HUES48 (cell line): ENCODE measurements at regions not wholly inside any gene's neighbourhood (a gene's known extent, or its start where the extent isn't known, plus 50 kb on each side); places are given as distances from the start of the nearest gene placed in this dataset.

Experiments
- H3K27ac ChIP-seq: one replicate; pipeline ENCODE4 v1.7.0; 2013; ENCODE audit warnings: low read depth, low read length, inconsistent platforms
- H3K27me3 ChIP-seq: 2 replicates; pipeline ENCODE4 v1.6.1; 2013; ENCODE audit warnings: mild to moderate bottlenecking, low read length; ENCODE audit not compliant: control insufficient read depth, insufficient read depth
- H3K36me3 ChIP-seq: 2 replicates; pipeline ENCODE4 v1.6.1; 2013; ENCODE audit warnings: low read length; ENCODE audit not compliant: control insufficient read depth, insufficient read depth
- H3K4me1 ChIP-seq: 2 replicates; pipeline ENCODE4 v1.6.1; 2013; ENCODE audit warnings: mild to moderate bottlenecking, low read length; ENCODE audit not compliant: control insufficient read depth, insufficient read depth
- H3K4me3 ChIP-seq: 2 replicates; pipeline ENCODE4 v1.5.1; 2013; ENCODE audit warnings: mild to moderate bottlenecking, low read depth, low read length
- H3K9ac ChIP-seq: 2 replicates; pipeline ENCODE4 v1.6.1; 2013; ENCODE audit warnings: mild to moderate bottlenecking, low read depth, low read length, moderate library complexity
- H3K9me3 ChIP-seq: 2 replicates; pipeline ENCODE4 v1.6.1; 2013; ENCODE audit warnings: low read length; ENCODE audit not compliant: control insufficient read depth, insufficient read depth

GRCh38 chr6:80696268-80696667, 589.8 kb downstream of the BCKDHB start:
- Histone ChIP-seq H3K4me1 (no peaks in the 10 kb centered on the region), H3K4me3 (no peak overlapping the region), H3K27ac (no peak overlapping the region), H3K36me3 (no peaks in the 10 kb centered on the region), H3K9me3 (no peaks in the 10 kb centered on the region), H3K27me3 (no peaks in the 10 kb centered on the region), H3K9ac (no peak overlapping the region)

GRCh38 chr6:80690551-80691131, 584.2 kb downstream of the BCKDHB start:
- Histone ChIP-seq H3K27me3 (no peaks in the 10 kb centered on the region), H3K27ac (no peak overlapping the region), H3K36me3 (no peaks in the 10 kb centered on the region), H3K4me3 (no peak overlapping the region), H3K9me3 (no peaks in the 10 kb centered on the region), H3K9ac (no peak overlapping the region), H3K4me1 (no peaks in the 10 kb centered on the region; the same call in 1 of the 2 replicates)

- H3K4me1 ChIP-seq, result no peaks in the 10 kb centered on the region; the same call in 1 of the 2 replicates
- H3K9ac ChIP-seq, result no peak overlapping the region
- H3K27ac ChIP-seq, result no peak overlapping the region
- no peaks in the 10 kb centered on the region for H3K36me3 ChIP-seq
- H3K4me3 ChIP-seq, result no peak overlapping the region
- H3K9me3 ChIP-seq, result no peaks in the 10 kb centered on the region
- no peaks in the 10 kb centered on the region for H3K27me3 ChIP-seq
Observed at GRCh38 chr6:80689716-80690395, 583.4 kb downstream of the BCKDHB start.

GRCh38 chr6:80679992-80680391, 573.5 kb downstream of the BCKDHB start:
- Histone ChIP-seq H3K4me1 (no peaks in the 10 kb centered on the region; the same call in 1 of the 2 replicates), H3K9ac (no peak overlapping the region), H3K27ac (no peak overlapping the region), H3K27me3 (no peaks in the 10 kb centered on the region), H3K9me3 (no peaks in the 10 kb centered on the region), H3K36me3 (no peaks in the 10 kb centered on the region), H3K4me3 (no peak overlapping the region)

DNA sequence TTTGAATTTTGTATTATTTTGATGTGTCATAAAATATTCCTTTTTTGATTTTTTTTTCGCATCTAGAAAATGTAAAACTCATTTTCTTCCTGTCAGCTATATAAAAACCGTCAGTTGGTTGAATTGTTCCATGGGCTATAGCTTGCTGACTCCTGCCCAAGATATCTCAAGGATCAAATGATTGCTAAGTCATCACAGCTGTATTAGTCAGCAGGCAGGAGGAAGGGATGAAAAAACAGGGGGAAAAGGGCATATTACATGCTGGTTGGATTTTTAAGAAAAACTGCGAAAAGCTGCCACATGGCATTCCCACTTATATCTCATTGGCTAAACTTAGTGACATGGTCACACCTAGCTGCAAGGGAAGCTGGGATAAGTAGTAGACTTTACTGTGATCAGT, 569.9 kb downstream of the BCKDHB start:
- no peak overlapping the region for H3K9ac ChIP-seq
- no peaks in the 10 kb centered on the region for H3K36me3 ChIP-seq
- H3K4me3 ChIP-seq, result no peak overlapping the region
- no peak overlapping the region for H3K27ac ChIP-seq
- no peaks in the 10 kb centered on the region for H3K9me3 ChIP-seq
- H3K27me3 ChIP-seq, result no peaks in the 10 kb centered on the region
- no peaks in the 10 kb centered on the region for H3K4me1 ChIP-seq

GRCh38 chr6:80674669-80675068, 568.2 kb downstream of the BCKDHB start:
- Histone ChIP-seq H3K27me3 (no peaks in the 10 kb centered on the region), H3K27ac (no peak overlapping the region), H3K9me3 (no peaks in the 10 kb centered on the region), H3K36me3 (no peaks in the 10 kb centered on the region), H3K4me1 (no peaks in the 10 kb centered on the region), H3K4me3 (no peak overlapping the region), H3K9ac (no peak overlapping the region)

- Histone ChIP-seq H3K4me3 (no peak overlapping the region), H3K4me1 (no peaks in the 10 kb centered on the region), H3K27ac (no peak overlapping the region), H3K9ac (no peak overlapping the region), H3K36me3 (no peaks in the 10 kb centered on the region), H3K9me3 (no peaks in the 10 kb centered on the region), H3K27me3 (no peaks in the 10 kb centered on the region)
Observed at GRCh38 chr6:80673367-80673766, 566.9 kb downstream of the BCKDHB start.

DNA sequence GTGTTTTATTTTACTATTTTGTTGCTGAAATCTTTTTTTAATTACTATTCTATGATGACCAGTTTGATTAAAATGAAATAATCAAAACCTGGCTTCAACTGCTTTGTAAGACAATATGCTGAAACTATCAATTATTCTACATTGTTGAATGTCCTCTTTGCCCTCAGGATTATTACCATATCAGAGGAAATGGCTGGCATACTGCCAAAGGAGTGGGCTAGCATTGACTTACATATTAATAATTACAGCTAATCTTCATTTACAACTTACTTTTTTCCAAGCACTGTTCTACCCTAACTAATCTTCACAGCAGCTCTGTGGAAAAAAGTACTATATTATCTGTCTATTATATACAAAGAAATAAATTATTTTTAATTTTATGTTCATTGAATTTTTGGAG, 560.5 kb downstream of the BCKDHB start:
- H3K4me1 ChIP-seq, result no peaks in the 10 kb centered on the region
- H3K36me3 ChIP-seq, result no peaks in the 10 kb centered on the region
- H3K27ac ChIP-seq, result no peak overlapping the region
- no peaks in the 10 kb centered on the region for H3K27me3 ChIP-seq
- no peaks in the 10 kb centered on the region for H3K9me3 ChIP-seq
- no peak overlapping the region for H3K9ac ChIP-seq
- no peak overlapping the region for H3K4me3 ChIP-seq

DNA sequence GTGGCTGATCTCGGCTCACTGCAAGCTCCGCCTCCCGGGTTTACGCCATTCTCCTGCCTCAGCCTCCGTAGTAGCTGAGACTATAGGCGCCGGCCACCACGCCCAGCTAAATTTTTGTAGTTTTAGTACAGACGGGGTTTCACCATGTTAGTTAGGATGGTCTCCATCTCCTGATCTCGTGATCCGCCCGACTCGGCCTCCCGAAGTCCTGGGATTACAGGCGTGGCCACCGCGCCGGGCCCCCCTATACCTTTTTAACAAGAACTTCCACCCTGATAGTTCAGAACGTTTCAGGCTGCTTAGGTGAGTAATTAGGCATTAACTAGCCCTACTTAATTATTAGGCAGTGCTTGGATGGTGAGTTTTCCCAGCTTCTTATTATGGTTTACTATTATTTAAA, 552.5 kb downstream of the BCKDHB start:
- Histone ChIP-seq H3K4me1 (no peaks in the 10 kb centered on the region), H3K9ac (no peak overlapping the region), H3K9me3 (no peaks in the 10 kb centered on the region), H3K27ac (no peak overlapping the region), H3K27me3 (no peaks in the 10 kb centered on the region), H3K36me3 (no peaks in the 10 kb centered on the region), H3K4me3 (no peak overlapping the region)

- Histone ChIP-seq H3K9ac (no peak overlapping the region), H3K27ac (peak overlapping the region; percentile 64), H3K36me3 (no peaks in the 10 kb centered on the region), H3K27me3 (no peaks in the 10 kb centered on the region), H3K4me1 (peaks cover 8% of the 10 kb centered on the region), H3K9me3 (no peaks in the 10 kb centered on the region), H3K4me3 (peak overlapping the region; percentile 5; the same call in 1 of the 2 replicates)
Observed at GRCh38 chr6:80647156-80647555, 540.7 kb downstream of the BCKDHB start.

DNA sequence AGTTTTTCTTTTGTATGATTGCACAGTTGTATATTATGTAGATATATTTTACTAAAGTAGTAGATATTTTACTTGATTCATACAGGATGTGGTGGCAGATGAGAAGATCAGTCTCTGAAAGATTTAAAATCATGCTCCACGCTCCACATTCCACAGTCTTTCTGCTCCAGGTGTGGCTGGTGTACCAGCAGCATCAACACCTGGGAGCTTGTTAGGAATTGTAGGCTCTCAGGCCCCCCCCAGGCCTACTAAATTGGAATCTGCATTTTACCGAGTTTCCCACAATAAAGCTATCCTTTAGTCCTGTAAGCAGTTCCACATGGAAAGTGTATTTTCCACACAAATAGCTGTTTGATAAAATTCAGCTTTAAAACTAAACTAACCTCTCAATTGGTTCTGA, 537.4 kb downstream of the BCKDHB start:
- no peaks in the 10 kb centered on the region for H3K36me3 ChIP-seq
- no peak overlapping the region for H3K27ac ChIP-seq
- peaks cover 12% of the 10 kb centered on the region for H3K4me1 ChIP-seq
- no peaks in the 10 kb centered on the region for H3K27me3 ChIP-seq
- H3K4me3 ChIP-seq, result no peak overlapping the region
- H3K9me3 ChIP-seq, result no peaks in the 10 kb centered on the region
- H3K9ac ChIP-seq, result no peak overlapping the region
